ENCODE measurements at regions not wholly inside any gene's neighbourhood (a gene's known extent, or its start where the extent isn't known, plus 50 kb on each side); places are given as distances from the start of the nearest gene placed in this dataset.

- Mint-ChIP-seq H3K4me1 (ENCODE audit: low read depth, unreplicated experiment) (no peaks in the 10 kb centered on the region), H3K27ac (ENCODE audit: unreplicated experiment) (no peak overlapping the region), H3K9me3 (ENCODE audit: unreplicated experiment) (no peaks in the 10 kb centered on the region), H3K27me3 (ENCODE audit: unreplicated experiment) (no peaks in the 10 kb centered on the region), H3K4me3 (ENCODE audit: unreplicated experiment) (no peak overlapping the region), H3K36me3 (ENCODE audit: unreplicated experiment) (no peaks in the 10 kb centered on the region)
- no peak for TF ChIP-seq CTCF (IDR thresholded peaks at IDR 0.05; ENCODE audit: partially characterized antibody, unreplicated experiment)
- no peak for DNase-seq
These were observed 131.4 kb upstream of the NEIL3 start for GRCh38 chr4:177178246-177178645.

- Mint-ChIP-seq H3K4me3 (ENCODE audit: unreplicated experiment) (no peak overlapping the region), H3K36me3 (ENCODE audit: unreplicated experiment) (no peaks in the 10 kb centered on the region), H3K27ac (ENCODE audit: unreplicated experiment) (no peak overlapping the region), H3K27me3 (ENCODE audit: unreplicated experiment) (no peaks in the 10 kb centered on the region), H3K4me1 (ENCODE audit: low read depth, unreplicated experiment) (no peaks in the 10 kb centered on the region), H3K9me3 (ENCODE audit: unreplicated experiment) (no peaks in the 10 kb centered on the region)
- no peak for TF ChIP-seq CTCF (IDR thresholded peaks at IDR 0.05; ENCODE audit: partially characterized antibody, unreplicated experiment)
- DNase-seq, result no peak
These were observed 127.5 kb upstream of the NEIL3 start for GRCh38 chr4:177182166-177182565.

GRCh38 chr4:177182728-177183127 lies 126.9 kb upstream of the NEIL3 start:
- H3K27me3 Mint-ChIP-seq (ENCODE audit: unreplicated experiment), result no peaks in the 10 kb centered on the region

GRCh38 chr4:177185151-177185550 lies 124.5 kb upstream of the NEIL3 start:
- no peak for DNase-seq
- H3K27me3 Mint-ChIP-seq (ENCODE audit: unreplicated experiment), result no peaks in the 10 kb centered on the region
- no peak overlapping the region for H3K4me3 Mint-ChIP-seq (ENCODE audit: unreplicated experiment)
- no peaks in the 10 kb centered on the region for H3K4me1 Mint-ChIP-seq (ENCODE audit: low read depth, unreplicated experiment)
- H3K27ac Mint-ChIP-seq (ENCODE audit: unreplicated experiment), result no peak overlapping the region
- no peak for TF ChIP-seq CTCF (IDR thresholded peaks at IDR 0.05; ENCODE audit: partially characterized antibody, unreplicated experiment)
- H3K36me3 Mint-ChIP-seq (ENCODE audit: unreplicated experiment), result no peaks in the 10 kb centered on the region
- no peaks in the 10 kb centered on the region for H3K9me3 Mint-ChIP-seq (ENCODE audit: unreplicated experiment)

More at GRCh38 chr4:177182728-177183127, 126.9 kb upstream of the NEIL3 start:
- no peak for DNase-seq
- Mint-ChIP-seq H3K27ac (ENCODE audit: unreplicated experiment) (no peak overlapping the region), H3K36me3 (ENCODE audit: unreplicated experiment) (no peaks in the 10 kb centered on the region), H3K4me3 (ENCODE audit: unreplicated experiment) (no peak overlapping the region), H3K4me1 (ENCODE audit: low read depth, unreplicated experiment) (no peaks in the 10 kb centered on the region), H3K9me3 (ENCODE audit: unreplicated experiment) (no peaks in the 10 kb centered on the region)
- no peak for TF ChIP-seq CTCF (IDR thresholded peaks at IDR 0.05; ENCODE audit: partially characterized antibody, unreplicated experiment)

GRCh38 chr4:177185579-177185978 lies 124.1 kb upstream of the NEIL3 start:
- Mint-ChIP-seq H3K4me3 (ENCODE audit: unreplicated experiment) (no peak overlapping the region), H3K27me3 (ENCODE audit: unreplicated experiment) (no peaks in the 10 kb centered on the region), H3K36me3 (ENCODE audit: unreplicated experiment) (no peaks in the 10 kb centered on the region), H3K27ac (ENCODE audit: unreplicated experiment) (no peak overlapping the region), H3K4me1 (ENCODE audit: low read depth, unreplicated experiment) (no peaks in the 10 kb centered on the region), H3K9me3 (ENCODE audit: unreplicated experiment) (no peaks in the 10 kb centered on the region)
- DNase-seq, result no peak
- no peak for TF ChIP-seq CTCF (IDR thresholded peaks at IDR 0.05; ENCODE audit: partially characterized antibody, unreplicated experiment)
